Endothelial cell of umbilical vein (primary cell): ENCODE measurements at regions not wholly inside any gene's neighbourhood (a gene's known extent, or its start where the extent isn't known, plus 50 kb on each side); places are given as distances from the start of the nearest gene placed in this dataset.

Experiments
- BruUV-seq: library from RNA; stranded (reverse); fragments of 400-500 nt; replicated peaks from 2 replicates; lab custom pipeline; 2021; lab: Mats Ljungman, UMichigan
- CTCF ChIA-PET: fragments of 300-600, 350-600 bp; sonication (Branson Sonifier 250); formaldehyde crosslinking; loops from one replicate; lab custom pipeline; 2021; ENCODE audit warnings: antibody characterized with exemption, inconsistent platforms; lab: Charles Lee
- POLR2A ChIA-PET: fragments of 300-600, 350-600 bp; sonication (Branson Sonifier 250); formaldehyde crosslinking; loops from one replicate; lab custom pipeline; 2021; ENCODE audit warnings: antibody characterized with exemption, inconsistent platforms; lab: Charles Lee
- DNase-seq: peaks from one replicate; pipeline ENCODE4 v3.0.0-alpha.2; 2011; ENCODE audit warnings: low read depth, low spot score
- FAIRE-seq: peaks from 2 replicates; lab custom pipeline; 2011; peaks lifted over from hg19 to GRCh38; lab: Jason Lieb, UNC
- H2AFZ ChIP-seq: 2 replicates; pipeline ENCODE4 v1.6.0; 2012; ENCODE audit warnings: low read depth, low read length, control low read depth, inconsistent platforms
- H3K27ac ChIP-seq: 2 replicates; pipeline ENCODE4 v1.5.1; 2011; ENCODE audit warnings: low read depth, mild to moderate bottlenecking, control low read depth, low read length, moderate library complexity; ENCODE audit not compliant: insufficient read depth
- H3K27me3 ChIP-seq, 2 experiments: 2 replicates each; pipeline versions ENCODE4 v1.6.0 to v1.6.1; 2011; ENCODE audit warnings: low read length in 2 of 2, mixed read lengths in 1 of 2; ENCODE audit not compliant: control insufficient read depth in 2 of 2, insufficient read depth in 2 of 2
- H3K36me3 ChIP-seq, 2 experiments: 2 replicates in 1 of 2; 3 replicates in 1 of 2; pipeline ENCODE4 v1.5.1; 2011; ENCODE audit warnings: low read length in 2 of 2, mild to moderate bottlenecking in 1 of 2, moderate library complexity in 1 of 2; ENCODE audit not compliant: control insufficient read depth in 2 of 2, insufficient read depth in 2 of 2; ENCODE audit errors: extremely low read depth in 1 of 2
- H3K4me1 ChIP-seq: 3 replicates; pipeline ENCODE4 v1.5.1; 2011; ENCODE audit warnings: mild to moderate bottlenecking, low read length; ENCODE audit not compliant: control insufficient read depth, insufficient read depth; ENCODE audit errors: extremely low read depth
- H3K4me2 ChIP-seq: 2 replicates; pipeline ENCODE4 v1.6.1; 2011; ENCODE audit warnings: low read length, control low read depth, mixed read lengths; ENCODE audit not compliant: insufficient read depth
- H3K4me3 ChIP-seq, 3 experiments: fragments of 200-600 bp in 1 of 3; sonication (generic), shearing (Covaris generic) in 1 of 3; replicated peaks in 1 of 3; 2 replicates each; pipeline ENCODE4 v1.5.1; 2011 to 2016; ENCODE audit warnings: control low read depth in 3 of 3, low read length in 3 of 3, mild to moderate bottlenecking in 2 of 3, inconsistent platforms in 1 of 3, low read depth in 1 of 3, moderate library complexity in 1 of 3; ENCODE audit not compliant: insufficient read depth in 1 of 3
- H3K79me2 ChIP-seq: 2 replicates; pipeline ENCODE4 v1.6.0; 2012; ENCODE audit warnings: low read length, inconsistent platforms; ENCODE audit not compliant: control insufficient read depth, insufficient read depth
- H3K9ac ChIP-seq: replicated peaks from 2 replicates; pipeline ENCODE3; 2011; ENCODE audit warnings: low read length, control low read depth; ENCODE audit not compliant: insufficient read depth; ENCODE audit errors: extremely low read depth
- H3K9me1 ChIP-seq: replicated peaks from 3 replicates; pipeline ENCODE4 v1.6.0; 2011; ENCODE audit warnings: mild to moderate bottlenecking, low read length; ENCODE audit not compliant: control insufficient read depth, insufficient read depth; ENCODE audit errors: extremely low read depth
- H3K9me3 ChIP-seq: replicated peaks from 2 replicates; pipeline ENCODE4 v1.5.1; 2012; ENCODE audit warnings: low read length, inconsistent platforms; ENCODE audit not compliant: control insufficient read depth, insufficient read depth
- H4K20me1 ChIP-seq: replicated peaks from 2 replicates; pipeline ENCODE3; 2011; ENCODE audit warnings: mild to moderate bottlenecking, low read length; ENCODE audit not compliant: control insufficient read depth, insufficient read depth; ENCODE audit errors: extremely low read depth
- CTCF ChIP-seq, 2 donors: IDR thresholded peaks; 1 replicate in 1 of 2; 2 replicates in 1 of 2; pipeline ENCODE4 v1.5.1; 2011; ENCODE audit warnings: low read length in 2 of 2, mild to moderate bottlenecking in 2 of 2, moderate library complexity in 2 of 2, control low read depth in 1 of 2, inconsistent platforms in 1 of 2, low read depth in 1 of 2; ENCODE audit not compliant: insufficient read depth in 1 of 2; ENCODE audit errors: extremely low read depth in 1 of 2
- EZH2 ChIP-seq: IDR thresholded peaks from 2 replicates; pipeline ENCODE4 v1.6.1; 2012; ENCODE audit warnings: borderline replicate concordance, low read depth, mild to moderate bottlenecking, moderate library complexity, low read length, inconsistent platforms; ENCODE audit not compliant: severe bottlenecking
- FOS ChIP-seq: IDR thresholded peaks from 2 replicates; pipeline ENCODE4 v1.6.1; 2011; ENCODE audit warnings: mild to moderate bottlenecking, low read length, moderate library complexity, borderline replicate concordance; ENCODE audit not compliant: insufficient read depth
- GATA2 ChIP-seq: IDR thresholded peaks from 2 replicates; pipeline ENCODE4 v1.7.0; 2011; ENCODE audit warnings: low read depth, mild to moderate bottlenecking, moderate library complexity, mixed read lengths, low read length; ENCODE audit not compliant: insufficient read length, insufficient read depth
- JUN ChIP-seq: IDR thresholded peaks from 2 replicates; pipeline ENCODE4 v1.6.1; 2011; ENCODE audit warnings: borderline replicate concordance, low read depth; ENCODE audit not compliant: insufficient read length, insufficient read depth
- MAX ChIP-seq: IDR thresholded peaks from 2 replicates; pipeline ENCODE4 v1.6.1; 2011; ENCODE audit not compliant: insufficient read depth, insufficient read length
- MYC ChIP-seq: IDR thresholded peaks from one replicate; pipeline ENCODE4 v1.6.1; 2011; ENCODE audit warnings: mild to moderate bottlenecking, low read depth, low read length
- POLR2A ChIP-seq: IDR thresholded peaks from 2 replicates; pipeline ENCODE4 v1.6.1; 2012; ENCODE audit warnings: low read depth, mild to moderate bottlenecking, control low read depth, low read length
- POLR2AphosphoS5 ChIP-seq: IDR thresholded peaks from 2 replicates; pipeline ENCODE4 v1.6.1; 2012; ENCODE audit warnings: low read depth, mild to moderate bottlenecking, control low read depth, low read length, moderate library complexity; ENCODE audit not compliant: insufficient read depth
- dilution Hi-C: fragments of 300-500 bp; cut with MboI; formaldehyde crosslinking; loops from one replicate; pipeline ENCODE4 v1.15.0; 2019; ENCODE audit warnings: low sequenced_read_pairs; ENCODE audit not compliant: extremely low pct_ligation_motif_present
- intact Hi-C: fragments of 100-400 bp; cut with micrococcal nuclease; formaldehyde crosslinking; loops from one replicate; pipeline ENCODE4 v1.10.0; 2022

GRCh38 chr5:9928326-9928725, 298.2 kb upstream of the TAS2R1 start:
- CTCF ChIA-PET = no interaction called here
- no TSS peak for BruUV-seq
- Histone ChIP-seq H3K36me3 (no peaks in the 10 kb centered on the region), H3K27ac (no peak overlapping the region), H3K9me1 (no peaks in the 10 kb centered on the region), H2AFZ (no peak overlapping the region), H3K9ac (no peak overlapping the region), H3K4me1 (no peaks in the 10 kb centered on the region), H4K20me1 (no peaks in the 10 kb centered on the region), H3K79me2 (no peaks in the 10 kb centered on the region), H3K27me3 (no peaks in the 10 kb centered on the region), H3K4me2 (no peak overlapping the region), H3K9me3 (peaks cover 2% of the 10 kb centered on the region), H3K4me3 (no peak overlapping the region)
- TF ChIP-seq POLR2AphosphoS5 (no peak), MAX (no peak), JUN (no peak), CTCF (IDR thresholded peaks at IDR 0.05; ENCODE audit: extremely low read depth in 1 of 2, insufficient read depth in 1 of 2, low read depth in 1 of 2, low read length in 2 of 2) (no peak), GATA2 (no peak), EZH2 (no peak), POLR2A (no peak), MYC (no peak), FOS (no peak)
- intact Hi-C loops (no loop called here), dilution Hi-C loops (no loop called here)
- POLR2A ChIA-PET = no interaction called here
- DNase-seq = no peak
- FAIRE-seq = no peak
